ENCODE measurements at regions not wholly inside any gene's neighbourhood (a gene's known extent, or its start where the extent isn't known, plus 50 kb on each side); places are given as distances from the start of the nearest gene placed in this dataset.

DNA sequence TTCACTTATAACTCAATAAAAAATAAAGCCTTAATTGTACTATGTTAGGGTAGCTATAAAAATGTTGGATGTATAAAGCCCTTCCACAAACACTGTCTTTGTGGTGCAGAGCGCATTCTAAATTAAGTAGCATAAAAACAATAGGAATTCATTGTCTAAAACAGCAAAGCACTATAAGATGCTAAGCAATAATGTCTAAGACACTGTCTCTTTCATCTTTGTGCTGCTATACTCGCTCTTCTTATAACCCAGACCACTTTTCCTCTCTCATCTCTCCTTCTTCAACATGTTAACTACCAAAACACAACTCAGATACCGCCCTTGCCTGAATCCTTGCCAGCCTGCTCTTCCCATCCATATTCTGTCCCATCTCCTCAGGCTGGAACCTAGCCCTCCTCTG, 170.0 kb downstream of the CENPC start:
- TF ChIP-seq, protein P1, sequence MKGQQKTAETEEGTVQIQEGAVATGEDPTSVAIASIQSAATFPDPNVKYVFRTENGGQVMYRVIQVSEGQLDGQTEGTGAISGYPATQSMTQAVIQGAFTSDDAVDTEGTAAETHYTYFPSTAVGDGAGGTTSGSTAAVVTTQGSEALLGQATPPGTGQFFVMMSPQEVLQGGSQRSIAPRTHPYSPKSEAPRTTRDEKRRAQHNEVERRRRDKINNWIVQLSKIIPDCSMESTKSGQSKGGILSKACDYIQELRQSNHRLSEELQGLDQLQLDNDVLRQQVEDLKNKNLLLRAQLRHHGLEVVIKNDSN (IDR thresholded peaks at IDR 0.05): no peak
- TF ChIP-seq EP300 (IDR thresholded peaks at IDR 0.05; ENCODE audit: borderline replicate concordance) (no peak), NFIC (IDR thresholded peaks at IDR 0.05) (no peak)

DNA sequence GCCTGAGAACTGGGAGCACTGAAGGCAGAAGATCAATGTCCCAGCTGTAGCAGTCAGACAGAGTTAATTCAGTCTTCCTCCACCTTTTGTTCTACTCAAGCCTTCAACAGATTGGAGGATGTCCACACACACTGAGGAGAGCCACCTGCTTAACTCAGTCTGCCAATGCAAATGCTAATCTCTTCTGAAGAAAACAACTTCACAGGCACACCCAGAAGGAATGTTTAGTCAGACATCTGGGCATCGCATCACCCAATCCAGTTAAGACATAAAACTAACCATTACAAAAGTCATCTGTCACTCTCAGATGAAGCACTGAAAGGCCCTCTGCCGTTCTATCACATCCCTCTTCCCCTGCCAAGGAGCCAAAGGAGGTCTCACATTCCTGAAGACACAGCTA, 173.7 kb downstream of the CENPC start:
- TF ChIP-seq FOXM1 (IDR thresholded peaks at IDR 0.05; ENCODE audit: borderline replicate concordance, low read depth) (no peak), CEBPB (IDR thresholded peaks at IDR 0.05) (no peak), NFIC (IDR thresholded peaks at IDR 0.05) (no peak), TEAD4 (IDR thresholded peaks at IDR 0.05) (no peak), TAF1 (IDR thresholded peaks at IDR 0.05; ENCODE audit: low read depth) (no peak), YY1 (IDR thresholded peaks at IDR 0.05; ENCODE audit: low read depth) (no peak), EGR1 (IDR thresholded peaks at IDR 0.05) (no peak), RAD21 (IDR thresholded peaks at IDR 0.05; ENCODE audit: low read depth) (no peak)
- TF ChIP-seq, protein P2, sequence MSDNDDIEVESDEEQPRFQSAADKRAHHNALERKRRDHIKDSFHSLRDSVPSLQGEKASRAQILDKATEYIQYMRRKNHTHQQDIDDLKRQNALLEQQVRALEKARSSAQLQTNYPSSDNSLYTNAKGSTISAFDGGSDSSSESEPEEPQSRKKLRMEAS (IDR thresholded peaks at IDR 0.05): no peak
- TF ChIP-seq, protein P3, sequence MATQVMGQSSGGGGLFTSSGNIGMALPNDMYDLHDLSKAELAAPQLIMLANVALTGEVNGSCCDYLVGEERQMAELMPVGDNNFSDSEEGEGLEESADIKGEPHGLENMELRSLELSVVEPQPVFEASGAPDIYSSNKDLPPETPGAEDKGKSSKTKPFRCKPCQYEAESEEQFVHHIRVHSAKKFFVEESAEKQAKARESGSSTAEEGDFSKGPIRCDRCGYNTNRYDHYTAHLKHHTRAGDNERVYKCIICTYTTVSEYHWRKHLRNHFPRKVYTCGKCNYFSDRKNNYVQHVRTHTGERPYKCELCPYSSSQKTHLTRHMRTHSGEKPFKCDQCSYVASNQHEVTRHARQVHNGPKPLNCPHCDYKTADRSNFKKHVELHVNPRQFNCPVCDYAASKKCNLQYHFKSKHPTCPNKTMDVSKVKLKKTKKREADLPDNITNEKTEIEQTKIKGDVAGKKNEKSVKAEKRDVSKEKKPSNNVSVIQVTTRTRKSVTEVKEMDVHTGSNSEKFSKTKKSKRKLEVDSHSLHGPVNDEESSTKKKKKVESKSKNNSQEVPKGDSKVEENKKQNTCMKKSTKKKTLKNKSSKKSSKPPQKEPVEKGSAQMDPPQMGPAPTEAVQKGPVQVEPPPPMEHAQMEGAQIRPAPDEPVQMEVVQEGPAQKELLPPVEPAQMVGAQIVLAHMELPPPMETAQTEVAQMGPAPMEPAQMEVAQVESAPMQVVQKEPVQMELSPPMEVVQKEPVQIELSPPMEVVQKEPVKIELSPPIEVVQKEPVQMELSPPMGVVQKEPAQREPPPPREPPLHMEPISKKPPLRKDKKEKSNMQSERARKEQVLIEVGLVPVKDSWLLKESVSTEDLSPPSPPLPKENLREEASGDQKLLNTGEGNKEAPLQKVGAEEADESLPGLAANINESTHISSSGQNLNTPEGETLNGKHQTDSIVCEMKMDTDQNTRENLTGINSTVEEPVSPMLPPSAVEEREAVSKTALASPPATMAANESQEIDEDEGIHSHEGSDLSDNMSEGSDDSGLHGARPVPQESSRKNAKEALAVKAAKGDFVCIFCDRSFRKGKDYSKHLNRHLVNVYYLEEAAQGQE (IDR thresholded peaks at IDR 0.05; ENCODE audit: low read depth): no peak
- TF ChIP-seq, protein P1 (IDR thresholded peaks at IDR 0.05): no peak

DNA sequence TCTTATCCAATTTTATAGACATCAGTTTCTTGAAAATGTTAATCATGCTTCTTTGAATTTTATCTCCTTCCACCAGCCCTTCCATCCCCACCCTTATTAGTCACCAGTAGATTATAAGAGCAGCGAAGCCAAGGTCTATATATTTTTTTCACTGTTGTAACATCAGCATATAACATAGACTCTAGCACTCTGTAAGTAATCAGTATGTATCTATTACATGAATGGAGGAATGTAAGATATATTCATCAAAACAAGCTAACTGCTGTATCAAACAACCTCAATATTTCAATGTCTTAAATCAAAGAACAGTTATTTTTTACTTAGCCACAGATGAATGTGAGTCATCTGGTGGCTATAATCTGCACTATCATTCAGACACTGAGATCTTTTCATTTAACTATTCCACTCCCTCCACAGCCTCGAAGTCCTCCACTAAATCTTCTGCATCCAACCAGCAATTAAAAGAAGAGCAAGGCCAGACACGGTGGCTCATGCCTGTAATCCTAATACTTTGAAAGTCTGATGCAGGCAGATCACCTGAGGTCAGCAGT, 178.9 kb downstream of the CENPC start:
- TF ChIP-seq RAD21 (IDR thresholded peaks at IDR 0.05; ENCODE audit: low read depth): no peak
- TF ChIP-seq TEAD4 (IDR thresholded peaks at IDR 0.05): no peak
- TF ChIP-seq, protein P2 (IDR thresholded peaks at IDR 0.05): no peak
- no peak for TF ChIP-seq ZBTB7A (IDR thresholded peaks at IDR 0.05; ENCODE audit: low read depth)
- TF ChIP-seq, protein P1 (IDR thresholded peaks at IDR 0.05): no peak
- TF ChIP-seq CEBPB (IDR thresholded peaks at IDR 0.05): no peak
- TF ChIP-seq CREB1 (IDR thresholded peaks at IDR 0.05; ENCODE audit: low read depth): no peak
- TF ChIP-seq TAF1 (IDR thresholded peaks at IDR 0.05; ENCODE audit: low read depth): no peak
- TF ChIP-seq EGR1 (IDR thresholded peaks at IDR 0.05): no peak
- no peak for TF ChIP-seq NFIC (IDR thresholded peaks at IDR 0.05)
- TF ChIP-seq EP300 (IDR thresholded peaks at IDR 0.05; ENCODE audit: borderline replicate concordance): no peak
- TF ChIP-seq FOXM1 (IDR thresholded peaks at IDR 0.05; ENCODE audit: borderline replicate concordance, low read depth): no peak
- TF ChIP-seq, protein P3 (IDR thresholded peaks at IDR 0.05; ENCODE audit: low read depth): no peak
- TF ChIP-seq TCF12 (IDR thresholded peaks at IDR 0.05; ENCODE audit: low read depth): no peak
- TF ChIP-seq YY1 (IDR thresholded peaks at IDR 0.05; ENCODE audit: low read depth): no peak

DNA sequence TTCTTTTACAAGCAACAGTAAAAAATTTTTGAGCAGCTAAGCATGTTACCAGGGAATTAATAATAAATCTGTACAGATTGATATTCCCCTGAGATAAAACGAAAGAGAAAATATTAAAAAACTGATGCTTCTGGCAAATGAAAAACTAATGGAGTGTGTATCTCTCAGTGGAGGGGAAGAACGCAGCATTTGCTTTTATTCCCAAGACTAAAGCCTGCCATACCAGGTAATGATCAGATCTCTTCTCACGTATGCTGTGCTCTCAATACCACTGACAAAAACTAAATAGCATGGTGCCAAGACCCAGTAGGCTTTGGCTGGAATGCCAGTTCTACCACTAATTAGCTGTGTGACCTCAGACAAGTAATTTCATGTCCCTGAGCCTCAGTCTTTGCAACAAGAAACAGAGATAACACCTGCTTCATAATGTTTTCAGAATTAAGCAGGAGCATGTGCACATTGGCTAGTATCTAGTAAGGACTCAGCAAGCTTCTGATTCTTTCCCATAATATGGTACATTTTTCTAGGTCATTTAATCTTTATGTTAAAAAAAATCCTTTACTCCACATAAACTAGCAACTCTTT, 179.6 kb downstream of the CENPC start:
- no peak for TF ChIP-seq ZBTB7A (IDR thresholded peaks at IDR 0.05; ENCODE audit: low read depth)
- no peak for TF ChIP-seq TCF12 (IDR thresholded peaks at IDR 0.05; ENCODE audit: low read depth)
- TF ChIP-seq YY1 (IDR thresholded peaks at IDR 0.05; ENCODE audit: low read depth): no peak
- TF ChIP-seq TAF1 (IDR thresholded peaks at IDR 0.05; ENCODE audit: low read depth): no peak
- TF ChIP-seq, protein P1 (IDR thresholded peaks at IDR 0.05): no peak
- TF ChIP-seq TEAD4 (IDR thresholded peaks at IDR 0.05): no peak
- TF ChIP-seq, protein P2 (IDR thresholded peaks at IDR 0.05): no peak
- TF ChIP-seq, protein P3 (IDR thresholded peaks at IDR 0.05; ENCODE audit: low read depth): no peak
- TF ChIP-seq CEBPB (IDR thresholded peaks at IDR 0.05): no peak
- TF ChIP-seq CREB1 (IDR thresholded peaks at IDR 0.05; ENCODE audit: low read depth): no peak
- no peak for TF ChIP-seq RAD21 (IDR thresholded peaks at IDR 0.05; ENCODE audit: low read depth)
- TF ChIP-seq NFIC (IDR thresholded peaks at IDR 0.05): no peak
- TF ChIP-seq EGR1 (IDR thresholded peaks at IDR 0.05): no peak
- no peak for TF ChIP-seq EP300 (IDR thresholded peaks at IDR 0.05; ENCODE audit: borderline replicate concordance)
- no peak for TF ChIP-seq FOXM1 (IDR thresholded peaks at IDR 0.05; ENCODE audit: borderline replicate concordance, low read depth)
